Caco-2 (cell line): ENCODE measurements at regions not wholly inside any gene's neighbourhood (a gene's known extent, or its start where the extent isn't known, plus 50 kb on each side); places are given as distances from the start of the nearest gene placed in this dataset.

ENCODE experiments used
- BruUV-seq: library from RNA; stranded (reverse); fragments of 400-500 nt; replicated peaks from 2 replicates; lab custom pipeline; 2021; lab: Mats Ljungman, UMichigan
- CTCF ChIA-PET: fragments of 300-600 bp; sonication (Branson Sonifier 250); formaldehyde crosslinking; loops from one replicate; lab custom pipeline; 2022; ENCODE audit warnings: antibody characterized with exemption; lab: Charles Lee
- POLR2A ChIA-PET: fragments of 300-600 bp; sonication (Branson Sonifier 250); formaldehyde crosslinking; loops from one replicate; lab custom pipeline; 2022; ENCODE audit warnings: antibody characterized with exemption; lab: Charles Lee
- DNase-seq, 2 experiments: peaks; one replicate each; pipeline versions ENCODE4 v3.0.0 to v3.0.0-alpha.2; 2020 to 2022
- H3K27me3 ChIP-seq: replicated peaks from 2 replicates; pipeline ENCODE4 v1.6.0; 2011; ENCODE audit warnings: low read length; ENCODE audit not compliant: control insufficient read depth, insufficient read depth
- H3K36me3 ChIP-seq: 2 replicates; pipeline ENCODE4 v1.5.1; 2011; ENCODE audit warnings: low read length; ENCODE audit not compliant: control insufficient read depth, insufficient read depth
- H3K4me1 ChIP-seq: fragments of 250-450 bp; sonication (Bioruptor Pico); 2 replicates; pipeline ENCODE4 v1.5.1; 2020; ENCODE audit warnings: mild to moderate bottlenecking
- H3K4me3 ChIP-seq: 2 replicates; pipeline ENCODE4 v1.5.1; 2011; ENCODE audit warnings: low read depth, mild to moderate bottlenecking, control low read depth, low read length
- H3K9me3 ChIP-seq: fragments of 250-450 bp; sonication (Bioruptor Pico); 2 replicates; pipeline ENCODE4 v1.5.1; 2020; ENCODE audit warnings: mild to moderate bottlenecking, moderate library complexity
- H3K27ac Mint-ChIP-seq: one replicate; pipeline ENCODE4 v1.8.0; 2022; ENCODE audit warnings: mixed read lengths; ENCODE audit not compliant: unreplicated experiment
- H3K27me3 Mint-ChIP-seq: one replicate; pipeline ENCODE4 v1.8.0; 2022; ENCODE audit warnings: mixed read lengths; ENCODE audit not compliant: insufficient read depth, unreplicated experiment
- H3K36me3 Mint-ChIP-seq: one replicate; pipeline ENCODE4 v1.8.0; 2022; ENCODE audit warnings: mild to moderate bottlenecking, mixed read lengths; ENCODE audit not compliant: insufficient read depth, unreplicated experiment
- H3K4me1 Mint-ChIP-seq: one replicate; pipeline ENCODE4 v1.8.0; 2022; ENCODE audit warnings: low read depth, mixed read lengths; ENCODE audit not compliant: unreplicated experiment
- H3K4me3 Mint-ChIP-seq: one replicate; pipeline ENCODE4 v1.8.0; 2022; ENCODE audit warnings: mild to moderate bottlenecking, moderate library complexity, mixed read lengths; ENCODE audit not compliant: unreplicated experiment
- H3K9me3 Mint-ChIP-seq: one replicate; pipeline ENCODE4 v1.8.0; 2022; ENCODE audit warnings: mixed read lengths; ENCODE audit not compliant: unreplicated experiment
- CTCF ChIP-seq, 2 experiments: fragments of 200-600 bp in 1 of 2; IDR thresholded peaks; 1 replicate in 1 of 2; 2 replicates in 1 of 2; pipeline versions ENCODE4 v1.5.1 to v1.8.0; 2011 to 2022; ENCODE audit warnings: antibody characterized with exemption in 1 of 2, control low read depth in 1 of 2, inconsistent platforms in 1 of 2, low read depth in 1 of 2, low read length in 1 of 2, mild to moderate bottlenecking in 1 of 2, moderate library complexity in 1 of 2; ENCODE audit not compliant: insufficient read depth in 1 of 2, severe bottlenecking in 1 of 2, unreplicated experiment in 1 of 2
- intact Hi-C: fragments of 100-400 bp; cut with micrococcal nuclease; formaldehyde crosslinking; loops from one replicate; pipeline ENCODE4 v1.10.0; 2022; ENCODE audit not compliant: unreplicated experiment

- H3K9me3 Mint-ChIP-seq, result no peaks in the 10 kb centered on the region
- no peak overlapping the region for H3K27ac Mint-ChIP-seq
- H3K4me3 Mint-ChIP-seq, result no peak overlapping the region
- H3K27me3 Mint-ChIP-seq, result no peaks in the 10 kb centered on the region
- H3K4me3 ChIP-seq, result no peak overlapping the region
- no peak for TF ChIP-seq CTCF (IDR thresholded peaks at IDR 0.05; ENCODE audit: insufficient read depth in 1 of 2, low read depth in 1 of 2, low read length in 1 of 2, severe bottlenecking in 1 of 2, unreplicated experiment in 1 of 2)
- ChIA-PET POLR2A (no interaction called here), CTCF (no interaction called here)
- no peak for DNase-seq
- H3K36me3 ChIP-seq, result no peaks in the 10 kb centered on the region
- no peaks in the 10 kb centered on the region for H3K27me3 ChIP-seq
- H3K36me3 Mint-ChIP-seq, result peaks cover 11% of the 10 kb centered on the region
- BruUV-seq, result no TSS peak
- no peaks in the 10 kb centered on the region for H3K9me3 ChIP-seq
- H3K4me1 ChIP-seq, result no peaks in the 10 kb centered on the region
- intact Hi-C loops, result no loop called here
- peaks cover 6% of the 10 kb centered on the region for H3K4me1 Mint-ChIP-seq
These were observed 80.5 kb upstream of the DHRSX start for GRCh38 chrX:2581296-2581695.

- peaks cover 6% of the 10 kb centered on the region for H3K4me1 Mint-ChIP-seq
- H3K4me3 Mint-ChIP-seq, result no peak overlapping the region
- peak overlapping the region; percentile 91 for H3K27ac Mint-ChIP-seq
- Histone ChIP-seq H3K4me3 (no peak overlapping the region), H3K4me1 (no peaks in the 10 kb centered on the region), H3K36me3 (no peaks in the 10 kb centered on the region), H3K9me3 (no peaks in the 10 kb centered on the region), H3K27me3 (no peaks in the 10 kb centered on the region)
- POLR2A ChIA-PET, result no interaction called here
- no peak for TF ChIP-seq CTCF (IDR thresholded peaks at IDR 0.05; ENCODE audit: insufficient read depth in 1 of 2, low read depth in 1 of 2, low read length in 1 of 2, severe bottlenecking in 1 of 2, unreplicated experiment in 1 of 2)
- peaks cover 11% of the 10 kb centered on the region for H3K36me3 Mint-ChIP-seq
- intact Hi-C loops, result no loop called here
- H3K27me3 Mint-ChIP-seq, result no peaks in the 10 kb centered on the region
- DNase-seq, result no peak
- no TSS peak for BruUV-seq
- no peaks in the 10 kb centered on the region for H3K9me3 Mint-ChIP-seq
- CTCF ChIA-PET, result no interaction called here
These were observed 78.1 kb upstream of the DHRSX start for GRCh38 chrX:2578864-2579263.

GRCh38 chrX:2577844-2578466 lies 77.2 kb upstream of the DHRSX start:
- no peak overlapping the region for H3K4me3 Mint-ChIP-seq
- H3K36me3 ChIP-seq, result no peaks in the 10 kb centered on the region
- POLR2A ChIA-PET, result no interaction called here
- no peak overlapping the region for H3K27ac Mint-ChIP-seq
- TF ChIP-seq CTCF (IDR thresholded peaks at IDR 0.05; ENCODE audit: insufficient read depth in 1 of 2, low read depth in 1 of 2, low read length in 1 of 2, severe bottlenecking in 1 of 2, unreplicated experiment in 1 of 2), result no peak
- no TSS peak for BruUV-seq
- H3K9me3 Mint-ChIP-seq, result no peaks in the 10 kb centered on the region
- no peak for DNase-seq
- H3K9me3 ChIP-seq, result no peaks in the 10 kb centered on the region
- intact Hi-C loops, result no loop called here
- no peak overlapping the region for H3K4me3 ChIP-seq
- H3K36me3 Mint-ChIP-seq, result peaks cover 11% of the 10 kb centered on the region
- CTCF ChIA-PET, result no interaction called here
- H3K4me1 ChIP-seq, result no peaks in the 10 kb centered on the region
- H3K27me3 ChIP-seq, result no peaks in the 10 kb centered on the region
- H3K27me3 Mint-ChIP-seq, result no peaks in the 10 kb centered on the region
- peaks cover 6% of the 10 kb centered on the region for H3K4me1 Mint-ChIP-seq
